Immature natural killer cell (primary cell): ENCODE measurements at regions not wholly inside any gene's neighbourhood (a gene's known extent, or its start where the extent isn't known, plus 50 kb on each side); places are given as distances from the start of the nearest gene placed in this dataset.
"Not testable (repeated sequence)": the region's sequence is repeated elsewhere in the genome, so short reads cannot be mapped to it uniquely, and the experiment has no call there.

Source experiments
- DNase-seq, 3 donors: peaks; one replicate each; pipeline ENCODE4 v3.0.0; 2022; ENCODE audit warnings: mixed read lengths in 1 of 3
- H3K27ac Mint-ChIP-seq, 6 donors: one replicate each; pipeline ENCODE4 v1.8.0; 2020; ENCODE audit warnings: mixed read lengths in 6 of 6, mild to moderate bottlenecking in 5 of 6, inconsistent platforms in 4 of 6, moderate library complexity in 3 of 6
- H3K27me3 Mint-ChIP-seq, 3 donors: one replicate each; pipeline ENCODE4 v1.8.0; 2020 to 2021; ENCODE audit warnings: low read depth in 3 of 3, mild to moderate bottlenecking in 3 of 3, mixed read lengths in 3 of 3, moderate library complexity in 3 of 3, inconsistent platforms in 1 of 3
- H3K36me3 Mint-ChIP-seq, 3 donors: one replicate each; pipeline ENCODE4 v1.8.0; 2020; ENCODE audit warnings: mixed read lengths in 3 of 3, inconsistent platforms in 2 of 3, mild to moderate bottlenecking in 2 of 3
- H3K4me1 Mint-ChIP-seq, 2 donors: one replicate each; pipeline ENCODE4 v1.8.0; 2020; ENCODE audit warnings: inconsistent platforms in 2 of 2, mild to moderate bottlenecking in 2 of 2, mixed read lengths in 2 of 2, moderate library complexity in 1 of 2
- H3K4me3 Mint-ChIP-seq, 5 donors: one replicate each; pipeline ENCODE4 v1.8.0; 2020; ENCODE audit warnings: mild to moderate bottlenecking in 5 of 5, mixed read lengths in 5 of 5, inconsistent platforms in 3 of 5, moderate library complexity in 3 of 5
- H3K9me3 Mint-ChIP-seq, 6 donors: one replicate each; pipeline ENCODE4 v1.8.0; 2020; ENCODE audit warnings: mild to moderate bottlenecking in 6 of 6, mixed read lengths in 6 of 6, inconsistent platforms in 4 of 6, moderate library complexity in 3 of 6

DNA sequence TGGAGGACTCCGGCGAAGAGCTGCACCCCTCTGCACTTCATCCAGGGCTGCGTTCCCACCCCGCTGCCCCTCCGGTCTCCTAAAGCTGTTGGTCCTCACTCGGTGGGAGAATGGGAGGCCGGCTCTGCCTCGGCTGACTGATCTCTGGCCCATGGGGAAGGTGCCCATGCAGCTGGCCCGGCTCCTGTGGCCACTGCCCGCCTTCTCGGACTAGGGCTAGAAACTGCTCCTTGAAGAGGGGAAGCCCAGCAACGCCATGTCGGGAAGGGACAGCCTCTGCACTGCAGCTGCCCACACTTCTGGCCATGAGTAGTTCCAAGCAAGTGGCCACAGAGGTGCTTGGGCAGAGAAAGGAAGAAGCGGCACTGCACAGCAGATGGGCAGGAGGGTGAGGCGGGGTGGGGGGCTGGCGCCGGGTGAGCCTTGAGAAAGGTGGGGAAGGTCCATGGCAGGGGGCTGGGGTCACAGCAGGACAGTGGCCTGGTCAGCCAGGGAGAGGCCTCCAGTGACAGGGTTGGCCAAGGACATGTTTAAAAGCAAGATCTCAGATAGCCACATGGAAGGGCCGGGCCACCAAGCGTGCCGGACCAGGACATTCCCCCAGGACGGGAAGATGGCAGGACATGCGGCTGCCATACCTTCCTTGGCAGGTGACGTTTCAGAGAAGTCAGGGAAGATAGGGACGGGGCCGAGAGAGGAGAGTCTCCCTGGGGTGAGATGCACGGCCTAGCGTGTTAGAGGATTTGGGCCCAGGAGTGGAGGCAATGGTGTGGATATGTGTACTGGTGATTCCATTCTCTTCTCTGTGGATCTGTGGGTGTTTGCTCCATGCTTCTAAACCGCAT lies 158.8 kb upstream of the HDAC4 start:
- no peaks in the 10 kb centered on the region for H3K4me1 Mint-ChIP-seq
- peaks cover 2 to 3% (median 3%) of the 10 kb centered on the region in 3 donors for H3K27me3 Mint-ChIP-seq
- no peak for DNase-seq
- no peaks in the 10 kb centered on the region for H3K36me3 Mint-ChIP-seq
- no peaks in the 10 kb centered on the region for H3K9me3 Mint-ChIP-seq
- H3K4me3 Mint-ChIP-seq: no peak overlapping the region
- no peak overlapping the region for H3K27ac Mint-ChIP-seq

DNA sequence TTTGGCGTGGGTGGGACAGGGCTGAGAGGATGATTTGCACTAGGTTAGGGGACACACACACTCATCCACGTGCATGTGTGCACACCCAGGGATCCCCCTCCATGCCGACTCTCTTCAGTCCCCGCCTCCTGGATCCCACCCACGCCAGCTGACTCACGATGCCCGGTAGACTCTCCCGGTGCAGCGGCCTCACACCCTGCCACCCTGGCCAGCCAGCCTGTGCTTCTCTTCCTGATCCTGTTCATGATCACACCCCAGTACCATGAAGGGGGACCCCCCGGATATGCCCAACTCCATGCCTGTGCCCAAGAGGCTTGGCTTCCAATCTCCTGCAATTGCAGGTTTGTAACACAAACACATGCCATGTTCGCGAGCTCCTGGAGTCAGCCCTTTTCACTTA lies 157.8 kb upstream of the HDAC4 start:
- Mint-ChIP-seq H3K27ac (no peak overlapping the region), H3K9me3 (no peaks in the 10 kb centered on the region), H3K36me3 (no peaks in the 10 kb centered on the region), H3K4me3 (no peak overlapping the region), H3K4me1 (no peaks in the 10 kb centered on the region), H3K27me3 (peaks cover 2 to 6% (median 3%) of the 10 kb centered on the region in 3 donors)
- no peak for DNase-seq

DNA sequence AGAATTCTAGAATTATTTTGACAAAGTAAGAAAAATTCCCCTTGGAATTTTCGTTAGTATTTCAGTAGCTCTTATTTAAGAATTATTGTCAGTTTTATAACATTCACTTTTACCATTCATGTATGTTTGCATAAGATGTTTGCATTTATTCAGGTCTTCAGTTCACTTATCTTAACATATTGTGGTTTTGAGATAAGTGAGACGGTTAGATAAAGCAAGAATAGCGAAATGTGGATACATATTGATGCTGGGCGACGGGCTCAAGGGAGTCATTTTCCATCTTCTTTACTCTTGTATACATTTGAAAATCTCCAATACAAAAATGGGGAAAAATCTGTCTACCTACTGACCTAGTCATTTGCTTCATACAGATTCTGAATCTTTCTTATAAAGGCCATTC lies 156.7 kb upstream of the HDAC4 start:
- no peak overlapping the region for H3K4me3 Mint-ChIP-seq
- DNase-seq: no peak
- H3K4me1 Mint-ChIP-seq: peaks cover 0 to 1% of the 10 kb centered on the region in 2 donors
- H3K36me3 Mint-ChIP-seq: no peaks in the 10 kb centered on the region
- no peaks in the 10 kb centered on the region for H3K9me3 Mint-ChIP-seq
- peaks cover 0 to 6% (median 2%) of the 10 kb centered on the region in 3 donors for H3K27me3 Mint-ChIP-seq
- no peak overlapping the region for H3K27ac Mint-ChIP-seq

DNA sequence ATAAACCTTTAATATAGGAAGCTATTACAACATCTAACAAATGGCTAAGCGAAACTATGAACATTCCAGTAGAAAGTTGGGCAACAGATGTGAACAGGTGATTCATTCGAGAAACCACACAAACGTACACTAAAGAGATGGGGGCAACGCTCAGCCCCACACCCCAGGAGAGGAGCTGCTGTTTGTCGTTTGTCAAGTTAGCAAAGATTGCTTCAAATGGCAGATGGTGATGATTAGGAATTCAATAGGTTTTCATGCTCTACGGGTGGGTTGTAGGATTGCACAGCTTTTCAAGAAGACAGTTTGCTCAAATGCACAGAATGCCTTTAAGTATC lies 154.7 kb upstream of the HDAC4 start:
- H3K36me3 Mint-ChIP-seq: no peaks in the 10 kb centered on the region
- H3K27me3 Mint-ChIP-seq: peaks cover 0 to 4% (median 2%) of the 10 kb centered on the region in 3 donors
- H3K9me3 Mint-ChIP-seq: no peaks in the 10 kb centered on the region
- H3K4me1 Mint-ChIP-seq: peaks cover 0 to 1% of the 10 kb centered on the region in 2 donors
- no peak for DNase-seq
- H3K4me3 Mint-ChIP-seq: no peak overlapping the region
- no peak overlapping the region for H3K27ac Mint-ChIP-seq

DNA sequence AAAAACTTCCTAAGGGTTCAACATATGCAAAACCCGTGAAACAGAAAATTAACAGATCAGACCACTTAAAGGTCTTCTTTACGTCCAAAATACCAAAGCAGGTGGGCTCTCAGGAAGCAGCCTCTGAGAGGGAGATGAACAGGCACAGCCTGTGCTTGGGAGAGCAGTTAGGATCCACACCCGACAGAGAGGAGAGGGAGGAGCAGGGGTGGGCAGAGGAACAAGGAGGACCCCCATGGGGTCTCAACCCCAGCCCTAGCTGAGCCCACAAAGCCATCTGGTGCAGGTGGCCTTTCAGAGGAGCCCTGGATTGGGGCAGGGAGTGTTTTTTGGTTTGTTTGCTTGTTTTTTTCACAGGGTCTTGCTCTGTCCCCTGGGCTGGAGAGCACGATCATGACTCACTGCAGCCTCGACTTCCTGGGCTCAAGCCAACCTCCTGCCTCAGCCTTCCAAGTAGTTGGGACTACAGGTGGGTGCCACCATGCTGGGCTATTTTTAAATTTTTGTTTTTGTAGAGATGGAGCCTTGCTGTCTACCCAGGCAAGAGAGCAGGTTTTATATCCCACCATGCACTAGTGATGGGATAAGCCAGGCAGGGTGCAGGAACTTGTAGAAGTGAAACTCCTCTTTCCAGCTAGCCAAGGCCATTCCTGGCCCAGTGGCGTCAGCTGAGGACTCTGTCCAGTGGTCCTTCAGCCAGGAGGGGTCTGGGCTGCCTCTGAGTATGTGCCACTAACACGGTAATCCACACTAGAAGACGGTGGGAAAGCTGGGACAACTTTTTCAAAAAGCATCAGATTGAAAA lies 154.1 kb upstream of the HDAC4 start:
- Mint-ChIP-seq H3K4me3 (no peak overlapping the region), H3K27ac (no peak overlapping the region), H3K4me1 (peaks cover 0 to 1% of the 10 kb centered on the region in 2 donors), H3K27me3 (peaks cover 0 to 4% (median 2%) of the 10 kb centered on the region in 3 donors), H3K36me3 (no peaks in the 10 kb centered on the region), H3K9me3 (no peaks in the 10 kb centered on the region)
- no peak for DNase-seq

DNA sequence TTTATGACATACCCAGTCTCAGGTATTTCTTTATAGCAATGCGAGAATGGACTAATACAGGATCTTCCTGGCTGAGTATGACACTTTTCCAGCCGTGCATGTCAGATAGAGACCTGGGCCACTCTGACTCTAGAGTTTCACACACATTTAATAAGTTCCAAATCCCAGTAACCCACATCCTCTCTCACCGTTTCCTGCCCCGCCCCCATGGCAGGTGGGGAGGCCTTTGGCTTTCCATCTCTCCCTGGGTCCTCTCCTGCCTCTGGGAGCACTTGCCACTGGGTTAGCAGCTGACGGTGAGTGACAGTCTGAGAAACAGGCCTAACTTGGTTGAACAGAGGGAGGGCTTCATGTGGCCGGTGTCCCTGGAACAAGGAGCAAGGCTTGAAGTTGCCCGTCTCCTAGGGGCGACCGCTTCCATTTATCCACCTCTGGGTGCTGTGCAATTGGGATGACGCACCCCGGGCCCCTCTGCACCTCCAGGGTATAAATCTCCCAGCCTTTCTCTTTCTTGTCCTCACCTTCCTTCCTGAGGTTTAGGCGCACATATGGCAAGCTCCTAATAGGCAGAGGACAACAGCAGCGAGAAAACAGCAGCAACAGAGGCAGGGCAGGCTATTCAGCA lies 152.7 kb upstream of the HDAC4 start:
- Mint-ChIP-seq H3K4me3 (no peak overlapping the region), H3K9me3 (no peaks in the 10 kb centered on the region), H3K36me3 (no peaks in the 10 kb centered on the region), H3K27ac (no peak overlapping the region), H3K4me1 (peaks cover 0 to 1% of the 10 kb centered on the region in 2 donors), H3K27me3 (peaks cover 0 to 4% (median 0%) of the 10 kb centered on the region in 3 donors)
- DNase-seq: no peak

DNA sequence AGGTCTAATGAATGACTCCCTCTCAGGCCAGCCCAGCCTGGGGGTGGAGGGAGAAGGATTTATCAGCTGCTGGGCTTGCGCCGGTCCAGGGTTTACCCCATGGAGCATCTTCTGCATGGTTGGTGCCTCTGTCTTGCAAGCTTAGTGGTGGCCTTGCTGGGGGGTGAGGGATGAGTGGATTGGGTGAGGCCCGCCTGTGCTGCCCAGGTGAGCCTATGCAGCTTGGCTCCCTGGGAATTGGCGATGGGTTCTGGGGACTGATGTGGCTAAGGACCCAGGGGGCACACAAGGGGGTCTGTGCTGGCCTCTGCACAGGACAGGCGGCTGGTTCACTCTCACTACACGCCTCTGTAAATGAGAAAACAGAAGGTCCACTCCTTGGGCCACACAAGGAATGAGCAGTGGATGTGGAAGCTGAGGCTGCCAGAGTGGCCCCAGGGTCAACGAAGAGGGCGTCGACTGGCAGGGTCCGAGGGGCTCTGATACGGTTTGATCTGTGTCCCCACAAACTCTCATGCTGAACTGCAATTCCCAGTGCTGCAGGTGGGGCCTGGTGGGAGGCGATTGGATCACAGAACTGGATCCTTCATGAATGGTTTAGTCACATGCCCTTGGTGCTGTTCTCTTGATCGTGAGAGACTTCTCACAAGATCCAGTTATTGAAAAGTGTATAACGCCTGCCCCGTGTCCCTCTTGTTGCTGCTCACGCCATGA lies 151.6 kb upstream of the HDAC4 start:
- Mint-ChIP-seq H3K9me3 (no peaks in the 10 kb centered on the region), H3K27ac (no peak overlapping the region), H3K36me3 (no peaks in the 10 kb centered on the region), H3K4me3 (no peak overlapping the region), H3K4me1 (peaks cover 0 to 1% of the 10 kb centered on the region in 2 donors), H3K27me3 (peaks cover 0 to 4% (median 0%) of the 10 kb centered on the region in 3 donors)
- no peak for DNase-seq

DNA sequence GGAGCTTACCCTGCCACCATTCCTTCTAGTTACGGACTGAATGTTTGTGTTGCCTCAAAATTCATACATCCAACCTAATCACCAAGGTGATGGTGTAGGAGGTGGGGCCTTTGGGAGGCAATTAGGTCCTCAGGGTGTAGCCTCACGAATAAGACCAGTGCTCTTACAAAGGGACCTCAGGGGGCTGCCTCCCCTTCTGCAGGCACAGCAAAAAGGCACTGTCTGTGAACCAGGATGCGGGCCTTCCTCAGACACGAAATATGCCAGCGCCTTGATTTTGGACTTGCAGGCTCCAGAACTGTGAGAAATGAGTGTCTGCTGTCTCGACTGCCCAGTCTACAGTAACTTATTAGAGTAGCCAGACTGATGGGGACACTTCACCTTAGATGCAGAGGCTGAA lies 150.4 kb upstream of the HDAC4 start:
- no peak for DNase-seq
- Mint-ChIP-seq H3K4me3 (no peak overlapping the region), H3K4me1 (peaks cover 2 to 4% of the 10 kb centered on the region in 2 donors), H3K27ac (no peak overlapping the region), H3K36me3 (no peaks in the 10 kb centered on the region), H3K9me3 (peaks cover 0 to under 1% (median 0%) of the 10 kb centered on the region in 6 donors), H3K27me3 (peaks cover 0 to 4% (median 2%) of the 10 kb centered on the region in 3 donors)

DNA sequence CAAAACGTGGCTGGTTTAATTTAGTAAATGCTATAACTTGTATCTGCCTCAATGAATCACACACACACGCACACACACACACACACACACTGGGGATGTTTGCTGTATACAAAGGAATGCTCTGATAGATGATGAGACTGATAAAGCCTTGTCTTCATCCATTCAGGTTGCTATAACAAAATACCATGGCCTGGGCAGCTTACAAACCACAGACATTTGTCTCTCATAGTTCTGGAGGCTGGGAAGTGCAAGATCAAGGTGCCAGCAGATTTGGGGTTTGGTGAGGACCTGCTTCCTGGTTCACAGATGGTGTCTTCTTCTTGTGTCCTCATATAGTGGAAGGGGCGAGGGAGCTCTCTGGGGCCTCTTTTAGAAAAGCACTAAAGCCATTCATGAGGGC lies 149.5 kb upstream of the HDAC4 start:
- no peak for DNase-seq
- Mint-ChIP-seq H3K27ac (no peak overlapping the region), H3K27me3 (peaks cover 0 to 4% (median 3%) of the 10 kb centered on the region in 3 donors), H3K9me3 (peaks cover 0 to 2% (median 0%) of the 10 kb centered on the region in 6 donors), H3K36me3 (no peaks in the 10 kb centered on the region), H3K4me3 (no peak overlapping the region), H3K4me1 (peaks cover 10 to 13% of the 10 kb centered on the region in 2 donors)

DNA sequence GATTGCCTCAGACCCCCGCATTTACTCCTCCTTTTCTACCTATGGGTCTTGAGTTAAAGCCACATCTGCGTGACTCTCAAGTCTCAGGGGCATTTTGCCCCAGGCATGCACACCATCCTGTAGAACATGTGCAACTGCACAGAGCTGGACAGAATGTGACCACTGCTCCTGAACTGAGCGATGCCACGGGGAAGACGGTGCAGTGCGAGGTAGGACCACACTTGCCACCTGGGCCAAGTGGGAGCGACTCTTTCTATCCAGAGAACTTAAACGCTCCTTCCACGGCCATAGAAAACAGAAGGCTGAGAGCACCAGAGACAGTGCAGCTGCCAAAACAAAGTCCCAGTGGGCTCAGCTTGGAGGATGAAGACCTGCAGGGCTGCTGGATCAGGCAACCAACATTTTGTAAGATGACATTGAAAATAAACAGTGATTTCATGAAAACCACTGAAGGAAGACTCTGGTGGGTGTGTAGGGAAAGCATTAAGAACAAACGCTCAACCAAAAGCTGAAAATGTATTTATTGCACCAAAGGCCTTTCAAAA lies 149.0 kb upstream of the HDAC4 start:
- Mint-ChIP-seq H3K4me3 (no peak overlapping the region), H3K4me1 (peaks cover 16 to 19% of the 10 kb centered on the region in 2 donors), H3K27me3 (peaks cover 0 to 8% (median 4%) of the 10 kb centered on the region in 3 donors), H3K36me3 (no peaks in the 10 kb centered on the region), H3K27ac (no peak overlapping the region), H3K9me3 (peaks cover 0 to 2% (median 0%) of the 10 kb centered on the region in 6 donors)
- DNase-seq: no peak

DNA sequence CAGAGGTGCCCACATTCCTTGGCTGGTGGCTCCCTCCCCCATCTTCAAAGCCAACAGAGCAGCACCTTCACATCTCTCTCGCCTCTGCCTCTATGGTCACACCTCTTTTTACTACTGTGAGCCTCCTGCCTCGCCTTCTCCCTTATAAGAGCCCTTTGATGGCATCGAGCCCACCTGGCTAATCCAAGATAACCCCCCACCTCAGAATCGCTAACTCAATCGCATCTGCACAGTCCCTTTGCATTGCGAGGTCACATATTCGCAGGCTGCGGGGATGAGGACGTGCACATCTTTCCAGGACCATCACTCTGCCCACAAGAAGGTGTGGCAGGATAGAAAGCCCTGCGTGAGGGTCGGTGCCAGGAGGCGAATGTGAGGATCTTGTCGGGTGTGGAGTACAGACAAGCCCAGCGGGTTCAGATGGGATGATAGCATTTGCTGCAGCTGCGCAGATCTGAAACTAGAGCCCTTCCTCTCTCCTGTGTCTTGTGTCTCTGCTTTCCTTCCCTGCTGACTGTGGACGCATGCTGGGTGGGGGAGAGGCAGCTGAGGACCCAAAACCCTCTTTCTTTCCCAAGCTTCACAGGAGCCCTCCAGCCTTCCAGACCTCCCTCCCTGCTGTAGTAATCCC lies 148.3 kb upstream of the HDAC4 start:
- Mint-ChIP-seq H3K27me3 (peaks cover 0 to 8% (median 0%) of the 10 kb centered on the region in 3 donors), H3K4me3 (no peak overlapping the region), H3K4me1 (peaks cover 23 to 25% of the 10 kb centered on the region in 2 donors), H3K36me3 (no peaks in the 10 kb centered on the region), H3K27ac (peak overlapping the region in 2 of 6 donors; percentile 41 to 42), H3K9me3 (peaks cover 0 to 2% (median 0%) of the 10 kb centered on the region in 6 donors)
- DNase-seq: no peak

DNA sequence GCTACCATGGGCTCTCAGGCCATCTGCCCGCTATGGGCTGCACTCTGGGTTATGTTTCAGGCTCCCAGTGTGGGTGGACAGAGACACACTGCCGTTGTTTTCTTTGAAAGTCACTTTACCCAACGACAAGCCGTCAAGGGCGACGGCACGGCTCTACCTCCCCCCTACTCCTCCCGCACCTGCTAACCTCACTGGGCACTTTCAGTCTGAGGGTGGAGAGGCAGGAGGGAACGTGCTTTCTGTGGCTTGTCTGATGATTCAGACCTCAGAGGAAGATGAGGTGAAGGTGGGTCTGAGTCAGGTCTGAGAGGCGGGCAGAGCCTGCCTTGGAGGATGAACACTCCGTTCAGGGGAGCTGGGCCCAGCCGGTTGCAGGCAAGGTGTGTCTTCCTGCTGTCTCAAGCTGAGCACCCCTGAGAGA lies 147.6 kb upstream of the HDAC4 start:
- H3K4me1 Mint-ChIP-seq: peaks cover 27 to 29% of the 10 kb centered on the region in 2 donors
- DNase-seq: peak in 1 of 3 donors; percentile 8
- H3K4me3 Mint-ChIP-seq: no peak overlapping the region
- H3K36me3 Mint-ChIP-seq: no peaks in the 10 kb centered on the region
- no peak overlapping the region for H3K27ac Mint-ChIP-seq
- peaks cover 0 to 10% (median 3%) of the 10 kb centered on the region in 3 donors for H3K27me3 Mint-ChIP-seq
- H3K9me3 Mint-ChIP-seq: peaks cover 0 to 2% (median 0%) of the 10 kb centered on the region in 6 donors

DNA sequence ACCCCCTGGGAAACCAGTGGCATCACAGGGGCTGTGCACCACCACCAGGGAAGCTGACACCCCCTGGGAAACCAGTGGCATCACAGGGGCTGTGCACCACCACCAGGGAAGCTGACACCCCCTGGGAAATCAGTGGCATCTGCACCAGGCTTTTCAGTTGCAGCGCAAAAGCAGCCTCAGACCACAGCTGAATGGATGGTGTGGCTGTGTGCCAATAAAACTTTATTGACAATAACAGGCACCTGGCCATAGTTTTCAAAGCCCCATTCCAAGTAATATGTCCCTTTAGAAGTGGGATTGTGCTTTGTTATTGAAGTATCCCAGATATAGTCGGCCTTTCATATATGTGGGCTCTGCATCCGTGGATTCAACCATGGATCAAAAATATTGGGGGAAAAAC lies 146.3 kb upstream of the HDAC4 start:
- not testable (repeated sequence) for H3K36me3 Mint-ChIP-seq, H3K9me3 Mint-ChIP-seq, H3K27ac Mint-ChIP-seq, DNase-seq, H3K4me3 Mint-ChIP-seq, H3K27me3 Mint-ChIP-seq
- H3K4me1 Mint-ChIP-seq: peaks cover 26 to 29% of the 10 kb centered on the region in 2 donors
